ENCODE measurements at regions not wholly inside any gene's neighbourhood (a gene's known extent, or its start where the extent isn't known, plus 50 kb on each side); places are given as distances from the start of the nearest gene placed in this dataset.
A peak's percentile ranks its signal among the peaks of the same experiment; 100 is the strongest.

- Histone ChIP-seq H3K4me3 (no peak overlapping the region), H3K9me3 (ENCODE audit: low read depth) (no peaks in the 10 kb centered on the region)
- DNase-seq (ENCODE audit: low spot score): no peak
Observed at GRCh38 chr12:59937148-59937547, 341.3 kb downstream of the SLC16A7 start.

DNA sequence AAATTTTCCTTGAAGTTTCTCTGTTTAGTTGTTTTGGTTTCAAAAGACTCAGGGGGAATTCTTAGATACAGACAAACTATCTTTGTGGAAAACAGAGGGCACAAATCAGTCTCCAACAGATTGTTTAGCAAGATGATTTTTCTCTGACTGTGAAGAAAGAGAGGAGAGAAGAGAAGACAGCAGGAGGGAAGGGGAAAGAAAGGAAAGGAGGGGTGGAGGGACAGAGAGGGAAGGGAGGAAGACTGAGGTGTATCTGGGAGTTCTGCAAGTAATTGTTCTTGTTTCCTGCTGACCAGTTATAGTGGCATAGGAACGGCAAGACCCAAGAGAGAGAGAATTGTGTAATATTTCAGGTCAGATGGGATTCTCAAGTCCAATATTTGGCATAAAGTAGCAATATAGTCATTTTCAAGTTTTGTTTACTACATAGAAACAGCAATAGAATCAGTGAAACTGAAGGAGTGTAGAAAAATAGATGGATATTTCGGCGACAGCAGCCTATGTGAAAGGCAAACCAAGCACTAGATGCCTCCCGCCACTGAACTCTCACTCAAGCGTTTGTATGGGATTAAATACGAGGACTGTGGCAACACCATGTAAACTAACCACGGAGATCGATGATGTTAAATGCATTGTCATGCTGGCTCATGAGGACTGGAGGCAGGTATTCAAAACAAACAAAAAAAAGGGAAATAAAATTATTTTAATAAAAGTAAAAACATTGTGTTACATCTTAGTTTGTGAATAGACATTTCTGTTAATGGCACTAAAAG is 342.5 kb downstream of the SLC16A7 start:
- TF ChIP-seq CTCF (IDR thresholded peaks at IDR 0.05; ENCODE audit: poor library complexity): no peak
- no peak for TF ChIP-seq EZH2 (IDR thresholded peaks at IDR 0.05; ENCODE audit: borderline replicate concordance)
- TF ChIP-seq EZH2phosphoT487 (IDR thresholded peaks at IDR 0.05; ENCODE audit: low read depth, severe bottlenecking, unreplicated experiment): no peak
- H3K79me2 ChIP-seq: no peaks in the 10 kb centered on the region
- no peaks in the 10 kb centered on the region for H4K20me1 ChIP-seq (ENCODE audit: insufficient read depth, poor library complexity, severe bottlenecking)
- no peaks in the 10 kb centered on the region for H3K27me3 ChIP-seq
- H3K4me2 ChIP-seq: no peak overlapping the region
- no peaks in the 10 kb centered on the region for H3K9me3 ChIP-seq (ENCODE audit: low read depth)
- no peak overlapping the region for H2AFZ ChIP-seq
- H3K4me1 ChIP-seq (ENCODE audit: insufficient read depth): peaks cover 9% of the 10 kb centered on the region
- H3K36me3 ChIP-seq (replicated peaks; ENCODE audit: insufficient read depth, low read depth): no peaks in the 10 kb centered on the region
- H3K9me2 ChIP-seq (replicated peaks; ENCODE audit: insufficient read depth): no peaks in the 10 kb centered on the region
- H3K4me3 ChIP-seq: no peak overlapping the region
- no peak overlapping the region for H3K27ac ChIP-seq
- DNase-seq (ENCODE audit: low spot score): no peak
- WGBS (ENCODE audit: low lambda C conversion rate, missing lambda C conversion rate): 89% methylated on average over 8 of the region's 8 CpGs

More at GRCh38 chr12:59937148-59937547, 341.3 kb downstream of the SLC16A7 start:
- TF ChIP-seq EZH2 (IDR thresholded peaks at IDR 0.05; ENCODE audit: borderline replicate concordance) (no peak), CTCF (IDR thresholded peaks at IDR 0.05; ENCODE audit: poor library complexity) (no peak), EZH2phosphoT487 (IDR thresholded peaks at IDR 0.05; ENCODE audit: low read depth, severe bottlenecking, unreplicated experiment) (no peak)
- Histone ChIP-seq H3K79me2 (no peaks in the 10 kb centered on the region), H3K4me1 (ENCODE audit: insufficient read depth) (peaks cover 9% of the 10 kb centered on the region), H3K27me3 (no peaks in the 10 kb centered on the region), H3K9me2 (replicated peaks; ENCODE audit: insufficient read depth) (no peaks in the 10 kb centered on the region), H3K36me3 (replicated peaks; ENCODE audit: insufficient read depth, low read depth) (no peaks in the 10 kb centered on the region), H3K4me2 (no peak overlapping the region), H2AFZ (no peak overlapping the region), H4K20me1 (ENCODE audit: insufficient read depth, poor library complexity, severe bottlenecking) (no peaks in the 10 kb centered on the region), H3K27ac (no peak overlapping the region)

DNA sequence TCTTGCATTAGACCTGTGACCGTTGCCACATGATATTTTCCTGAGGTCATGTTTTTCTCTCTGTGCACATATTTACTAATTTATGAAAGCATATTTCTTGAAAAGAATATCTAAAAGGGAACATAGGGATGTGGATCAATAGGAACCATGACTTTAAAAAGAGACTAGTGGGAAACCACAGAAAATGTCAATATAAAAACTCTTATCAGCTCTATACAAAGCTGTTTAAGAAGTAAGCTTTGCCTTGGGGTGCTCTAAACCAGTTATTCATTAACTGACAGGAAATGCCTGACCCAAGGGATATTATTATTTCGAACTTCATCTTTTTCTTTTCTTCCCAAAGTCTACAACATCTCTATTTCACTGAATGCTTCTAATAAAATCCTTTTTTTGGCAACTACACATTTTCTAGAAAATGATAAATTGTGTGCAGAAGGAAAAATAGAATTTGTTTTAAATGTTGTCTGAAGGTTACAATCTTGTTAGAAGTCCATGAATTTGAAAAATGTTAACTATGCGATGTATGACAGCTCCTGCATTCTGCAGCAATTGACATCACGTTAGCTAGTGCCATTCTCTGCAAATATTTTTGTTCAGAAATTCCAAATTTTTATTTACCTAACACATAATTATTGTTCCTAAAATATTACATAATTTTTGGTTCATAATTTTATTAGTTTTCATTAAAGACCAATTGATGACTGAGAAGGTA is 345.0 kb downstream of the SLC16A7 start:
- TF ChIP-seq EZH2 (IDR thresholded peaks at IDR 0.05; ENCODE audit: borderline replicate concordance) (no peak), EZH2phosphoT487 (IDR thresholded peaks at IDR 0.05; ENCODE audit: low read depth, severe bottlenecking, unreplicated experiment) (no peak), CTCF (IDR thresholded peaks at IDR 0.05; ENCODE audit: poor library complexity) (no peak)
- WGBS (ENCODE audit: low lambda C conversion rate, missing lambda C conversion rate): 40% methylated on average over 4 of the region's 4 CpGs
- Histone ChIP-seq H3K27ac (no peak overlapping the region), H2AFZ (no peak overlapping the region), H3K27me3 (no peaks in the 10 kb centered on the region), H3K36me3 (replicated peaks; ENCODE audit: insufficient read depth, low read depth) (no peaks in the 10 kb centered on the region), H3K4me3 (no peak overlapping the region), H3K4me1 (ENCODE audit: insufficient read depth) (peaks cover 9% of the 10 kb centered on the region), H3K4me2 (peak overlapping the region; percentile 65), H3K79me2 (no peaks in the 10 kb centered on the region), H3K9me3 (ENCODE audit: low read depth) (no peaks in the 10 kb centered on the region), H4K20me1 (ENCODE audit: insufficient read depth, poor library complexity, severe bottlenecking) (no peaks in the 10 kb centered on the region), H3K9me2 (replicated peaks; ENCODE audit: insufficient read depth) (no peaks in the 10 kb centered on the region)
- peak; percentile 11 for DNase-seq (ENCODE audit: low spot score)

Data from hepatocyte (in vitro differentiated cells).